SK-N-SH treated with all-trans-retinoic acid at 6 μM for 48 hours (cell line): ENCODE measurements at regions not wholly inside any gene's neighbourhood (a gene's known extent, or its start where the extent isn't known, plus 50 kb on each side); places are given as distances from the start of the nearest gene placed in this dataset.
"Not testable (repeated sequence)": the region's sequence is repeated elsewhere in the genome, so short reads cannot be mapped to it uniquely, and the experiment has no call there.

Experiments
- ATAC-seq: fragments of 200-7000 bp; cut with Tn5 transposase; 3 replicates; pipeline ENCODE4 v1.9.1; 2020; ENCODE audit warnings: mild to moderate bottlenecking, moderate library complexity
- BACH2 ChIP-seq: fragments of 250-450 bp; sonication (Bioruptor Pico); IDR thresholded peaks from 2 replicates; pipeline ENCODE4 v1.9.0; 2021; ENCODE audit warnings: mild to moderate bottlenecking, borderline replicate concordance
- CREB5 ChIP-seq: fragments of 250-450 bp; sonication (Bioruptor Pico); IDR thresholded peaks from 2 replicates; pipeline ENCODE4 v1.5.1; 2020; ENCODE audit warnings: low read depth, mild to moderate bottlenecking, moderate library complexity
- CSDC2 ChIP-seq: fragments of 250-450 bp; sonication (Bioruptor Pico); IDR thresholded peaks from 2 replicates; pipeline ENCODE4 v1.5.0; 2020; ENCODE audit warnings: mild to moderate bottlenecking, moderate library complexity
- ESRRG ChIP-seq: fragments of 250-450 bp; sonication (Bioruptor Pico); IDR thresholded peaks from 2 replicates; pipeline ENCODE4 v1.6.1; 2021; ENCODE audit warnings: mild to moderate bottlenecking
- GLIS3 ChIP-seq: fragments of 250-450 bp; sonication (Bioruptor Pico); IDR thresholded peaks from 2 replicates; pipeline ENCODE4 v1.5.0; 2020; ENCODE audit warnings: mild to moderate bottlenecking, moderate library complexity
- ISL1 ChIP-seq: fragments of 250-450 bp; sonication (Bioruptor Pico); IDR thresholded peaks from 2 replicates; pipeline ENCODE4 v2.1.2; 2022; ENCODE audit warnings: mild to moderate bottlenecking, moderate library complexity
- OSR1 ChIP-seq: fragments of 250-450 bp; sonication (Bioruptor Pico); IDR thresholded peaks from 2 replicates; pipeline ENCODE4 v1.8.0; 2022; ENCODE audit warnings: moderate library complexity, mild to moderate bottlenecking, inconsistent platforms
- PATZ1 ChIP-seq: fragments of 250-450 bp; sonication (Bioruptor Pico); IDR thresholded peaks from 2 replicates; pipeline ENCODE4 v1.8.0; 2020; ENCODE audit warnings: mild to moderate bottlenecking, moderate library complexity, borderline replicate concordance
- PPARA ChIP-seq: fragments of 250-450 bp; sonication (Bioruptor Pico); IDR thresholded peaks from 2 replicates; pipeline ENCODE4 v1.5.0; 2020; ENCODE audit warnings: mild to moderate bottlenecking, borderline replicate concordance
- RARB ChIP-seq: fragments of 250-450 bp; sonication (Bioruptor Pico); IDR thresholded peaks from 2 replicates; pipeline ENCODE4 v1.8.0; 2021; ENCODE audit warnings: mild to moderate bottlenecking, moderate library complexity
- SNAI2 ChIP-seq: fragments of 250-450 bp; sonication (Bioruptor Pico); IDR thresholded peaks from 2 replicates; pipeline ENCODE4 v1.5.0; 2020; ENCODE audit warnings: mild to moderate bottlenecking, moderate library complexity
- TOX ChIP-seq: fragments of 250-450 bp; sonication (Bioruptor Pico); IDR thresholded peaks from 2 replicates; pipeline ENCODE4 v1.8.0; 2021; ENCODE audit warnings: mild to moderate bottlenecking, moderate library complexity, borderline replicate concordance
- TSHZ2 ChIP-seq: fragments of 250-450 bp; sonication (Bioruptor Pico); IDR thresholded peaks from 2 replicates; pipeline ENCODE4 v1.5.0; 2020; ENCODE audit warnings: mild to moderate bottlenecking, moderate library complexity
- ZC3H10 ChIP-seq: fragments of 250-450 bp; sonication (Bioruptor Pico); IDR thresholded peaks from 2 replicates; pipeline ENCODE4 v1.5.1; 2021; ENCODE audit warnings: mild to moderate bottlenecking, moderate library complexity
- ZFP3 ChIP-seq: fragments of 250-450 bp; sonication (Bioruptor Pico); IDR thresholded peaks from 2 replicates; pipeline ENCODE4 v1.5.0; 2020; ENCODE audit warnings: mild to moderate bottlenecking, moderate library complexity
- ZFP30 ChIP-seq: fragments of 450-650 bp; formaldehyde crosslinking; IDR thresholded peaks from 2 replicates; pipeline ENCODE4 v1.5.0; 2022; ENCODE audit warnings: mild to moderate bottlenecking, moderate library complexity
- ZNF565 ChIP-seq: fragments of 450-650 bp; formaldehyde crosslinking; conservative IDR thresholded peaks from 2 replicates; pipeline ENCODE4 v1.5.0; 2020; ENCODE audit warnings: low read depth, mild to moderate bottlenecking, moderate library complexity
- ZNF8 ChIP-seq: fragments of 450-650 bp; formaldehyde crosslinking; IDR thresholded peaks from 2 replicates; pipeline ENCODE4 v1.5.0; 2020; ENCODE audit warnings: mild to moderate bottlenecking, moderate library complexity

- no peak for ATAC-seq
- TF ChIP-seq ZNF565 (CRISPR knock-in tag) (no peak), CSDC2 (CRISPR knock-in tag) (no peak), PPARA (CRISPR knock-in tag) (no peak), ZFP30 (no peak), TSHZ2 (no peak), PATZ1 (CRISPR knock-in tag) (no peak), ZC3H10 (CRISPR knock-in tag) (no peak), TOX (CRISPR knock-in tag) (no peak), OSR1 (CRISPR knock-in tag) (no peak), ZNF8 (CRISPR knock-in tag) (no peak)
Observed at GRCh38 chr15:70234256-70234905, 136.7 kb upstream of the TLE3 start.

- TF ChIP-seq GLIS3 (CRISPR knock-in tag) (no peak), ISL1 (CRISPR knock-in tag) (no peak), ZNF8 (CRISPR knock-in tag) (peak; percentile 63), CREB5 (no peak)
- no peak for ATAC-seq
Observed at GRCh38 chr15:70231484-70231883, 133.8 kb upstream of the TLE3 start.

GRCh38 chr15:70227918-70228317, 130.2 kb upstream of the TLE3 start:
- not testable (repeated sequence) for ATAC-seq

- ATAC-seq = no peak
- TF ChIP-seq CSDC2 (CRISPR knock-in tag) (no peak), RARB (CRISPR knock-in tag) (no peak), BACH2 (CRISPR knock-in tag) (no peak), TOX (CRISPR knock-in tag) (no peak)
Observed at GRCh38 chr15:70227147-70227546, 129.4 kb upstream of the TLE3 start.

GRCh38 chr15:70226337-70226980, 128.7 kb upstream of the TLE3 start:
- no peak for TF ChIP-seq PATZ1 (CRISPR knock-in tag)
- TF ChIP-seq CREB5 = no peak
- TF ChIP-seq PPARA (CRISPR knock-in tag) = no peak
- no peak for TF ChIP-seq ZFP3 (CRISPR knock-in tag)
- TF ChIP-seq RARB (CRISPR knock-in tag) = no peak
- TF ChIP-seq BACH2 (CRISPR knock-in tag) = no peak
- TF ChIP-seq TOX (CRISPR knock-in tag) = no peak
- no peak for TF ChIP-seq ZC3H10 (CRISPR knock-in tag)
- no peak for TF ChIP-seq ISL1 (CRISPR knock-in tag)
- TF ChIP-seq ESRRG = no peak
- no peak for TF ChIP-seq SNAI2
- ATAC-seq = no peak
